Fibroblast of lung (primary cell): ENCODE measurements at regions not wholly inside any gene's neighbourhood (a gene's known extent, or its start where the extent isn't known, plus 50 kb on each side); places are given as distances from the start of the nearest gene placed in this dataset.

Experiments used
- DNase-seq, 2 donors: peaks; one replicate each; pipeline versions ENCODE4 v3.0.0 to v3.0.0-alpha.2; 2010; ENCODE audit warnings: low read depth in 2 of 2
- H2AFZ ChIP-seq: 2 replicates; pipeline ENCODE4 v1.5.1; 2012; ENCODE audit warnings: low read length, control low read depth, inconsistent platforms
- H3K27ac ChIP-seq: 2 replicates; pipeline ENCODE4 v1.5.1; 2011; ENCODE audit warnings: low read length, control low read depth; ENCODE audit not compliant: insufficient read depth
- H3K27me3 ChIP-seq: 2 replicates; pipeline ENCODE4 v1.5.1; 2011; ENCODE audit warnings: mild to moderate bottlenecking, low read length; ENCODE audit not compliant: control insufficient read depth, insufficient read depth
- H3K36me3 ChIP-seq: 2 replicates; pipeline ENCODE4 v1.5.1; 2011; ENCODE audit warnings: low read length; ENCODE audit not compliant: control insufficient read depth, insufficient read depth
- H3K4me1 ChIP-seq: 2 replicates; pipeline ENCODE4 v1.5.1; 2011; ENCODE audit warnings: low read length; ENCODE audit not compliant: control insufficient read depth, insufficient read depth; ENCODE audit errors: extremely low read depth
- H3K4me2 ChIP-seq: 2 replicates; pipeline ENCODE4 v1.5.1; 2011; ENCODE audit warnings: low read length, control low read depth; ENCODE audit not compliant: insufficient read depth; ENCODE audit errors: extremely low read depth
- H3K4me3 ChIP-seq, 4 experiments: fragments of 200-600 bp in 1 of 4; sonication (generic) in 1 of 4; replicated peaks in 1 of 4; 2 replicates each; pipeline ENCODE4 v1.5.1; 2011 to 2016; ENCODE audit warnings: low read length in 4 of 4, low read depth in 3 of 4, mild to moderate bottlenecking in 3 of 4, control low read depth in 2 of 4, inconsistent platforms in 1 of 4, mixed read lengths in 1 of 4; ENCODE audit not compliant: insufficient read depth in 1 of 4; ENCODE audit errors: control extremely low read depth in 1 of 4
- H3K79me2 ChIP-seq: 2 replicates; pipeline ENCODE4 v1.5.1; 2012; ENCODE audit warnings: mild to moderate bottlenecking, low read length, inconsistent platforms; ENCODE audit not compliant: control insufficient read depth, insufficient read depth
- H3K9ac ChIP-seq: 2 replicates; pipeline ENCODE4 v1.5.1; 2011; ENCODE audit warnings: mild to moderate bottlenecking, low read length, control low read depth; ENCODE audit not compliant: insufficient read depth
- H3K9me3 ChIP-seq: 2 replicates; pipeline ENCODE4 v1.5.1; 2012; ENCODE audit warnings: low read depth, low read length; ENCODE audit not compliant: control insufficient read depth, insufficient read depth
- H4K20me1 ChIP-seq: 2 replicates; pipeline ENCODE4 v1.5.1; 2011; ENCODE audit warnings: low read length; ENCODE audit not compliant: control insufficient read depth, insufficient read depth; ENCODE audit errors: extremely low read depth
- EZH2 ChIP-seq: IDR thresholded peaks from 2 replicates; pipeline ENCODE4 v1.5.1; 2012; ENCODE audit warnings: low read length, control low read depth, mild to moderate bottlenecking; ENCODE audit errors: missing control alignments
- TF ChIP-seq, protein P1 (sequence below), 2 donors: IDR thresholded peaks in 1 of 2; conservative IDR thresholded peaks in 1 of 2; 1 replicate in 1 of 2; 2 replicates in 1 of 2; pipeline ENCODE4 v1.5.1; 2011 to 2012; ENCODE audit warnings: low read length in 2 of 2, control low read depth in 1 of 2, inconsistent platforms in 1 of 2, low read depth in 1 of 2, mild to moderate bottlenecking in 1 of 2

DNA sequence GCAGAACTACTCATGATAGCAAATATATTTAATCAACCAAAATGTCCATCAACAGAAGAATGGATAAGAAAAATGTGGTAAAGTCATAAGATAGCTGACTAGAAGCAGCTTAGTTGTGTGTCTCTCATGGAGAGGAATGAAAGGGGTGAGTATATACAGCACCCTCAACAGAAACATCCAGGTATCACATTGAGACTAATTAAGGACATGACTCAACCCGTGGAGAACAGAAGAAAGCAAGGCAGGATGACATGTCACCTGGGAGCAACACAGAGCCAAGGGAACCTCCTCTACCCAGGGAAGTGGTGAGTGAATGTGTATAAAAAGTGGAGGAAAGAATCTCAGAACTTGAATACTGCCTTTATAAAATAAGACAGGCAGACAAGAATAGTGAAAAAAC lies 1695.0 kb upstream of the CELF4 start:
- H3K4me3 ChIP-seq: no peak overlapping the region
- no peak for TF ChIP-seq EZH2
- TF ChIP-seq, protein P1, sequence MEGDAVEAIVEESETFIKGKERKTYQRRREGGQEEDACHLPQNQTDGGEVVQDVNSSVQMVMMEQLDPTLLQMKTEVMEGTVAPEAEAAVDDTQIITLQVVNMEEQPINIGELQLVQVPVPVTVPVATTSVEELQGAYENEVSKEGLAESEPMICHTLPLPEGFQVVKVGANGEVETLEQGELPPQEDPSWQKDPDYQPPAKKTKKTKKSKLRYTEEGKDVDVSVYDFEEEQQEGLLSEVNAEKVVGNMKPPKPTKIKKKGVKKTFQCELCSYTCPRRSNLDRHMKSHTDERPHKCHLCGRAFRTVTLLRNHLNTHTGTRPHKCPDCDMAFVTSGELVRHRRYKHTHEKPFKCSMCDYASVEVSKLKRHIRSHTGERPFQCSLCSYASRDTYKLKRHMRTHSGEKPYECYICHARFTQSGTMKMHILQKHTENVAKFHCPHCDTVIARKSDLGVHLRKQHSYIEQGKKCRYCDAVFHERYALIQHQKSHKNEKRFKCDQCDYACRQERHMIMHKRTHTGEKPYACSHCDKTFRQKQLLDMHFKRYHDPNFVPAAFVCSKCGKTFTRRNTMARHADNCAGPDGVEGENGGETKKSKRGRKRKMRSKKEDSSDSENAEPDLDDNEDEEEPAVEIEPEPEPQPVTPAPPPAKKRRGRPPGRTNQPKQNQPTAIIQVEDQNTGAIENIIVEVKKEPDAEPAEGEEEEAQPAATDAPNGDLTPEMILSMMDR (conservative IDR thresholded peaks at IDR 0.05 in 1 of 2, IDR thresholded peaks at IDR 0.05 in 1 of 2; ENCODE audit: low read depth in 1 of 2, low read length in 2 of 2): no peak

DNA sequence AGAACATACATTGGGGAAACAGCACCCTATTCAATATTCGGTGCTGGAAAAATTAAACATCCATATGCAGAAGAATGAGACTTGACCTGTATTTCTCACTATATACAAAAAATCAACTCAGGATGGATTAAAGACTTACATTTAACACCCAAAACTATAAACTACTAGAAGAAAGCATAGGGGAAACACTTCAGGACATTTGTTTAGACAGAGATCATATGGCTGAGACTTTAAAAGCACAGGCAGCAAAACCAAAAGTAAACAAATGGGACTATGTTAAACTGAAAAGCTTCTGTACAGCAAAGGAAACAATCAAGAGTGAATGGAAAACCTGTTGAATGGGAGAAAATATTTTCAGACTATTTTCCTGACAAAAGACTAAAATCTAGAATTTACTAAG lies 1694.1 kb upstream of the CELF4 start:
- H3K4me3 ChIP-seq: no peak overlapping the region
- H2AFZ ChIP-seq: no peak overlapping the region
- no peaks in the 10 kb centered on the region for H3K4me1 ChIP-seq
- H3K27ac ChIP-seq: no peak overlapping the region
- no peaks in the 10 kb centered on the region for H3K36me3 ChIP-seq
- no peak overlapping the region for H3K4me2 ChIP-seq
- H3K9me3 ChIP-seq: no peaks in the 10 kb centered on the region
- DNase-seq: peak in 1 of 2 donors; percentile 29
- no peaks in the 10 kb centered on the region for H4K20me1 ChIP-seq
- H3K9ac ChIP-seq: no peak overlapping the region
- no peaks in the 10 kb centered on the region for H3K27me3 ChIP-seq
- no peaks in the 10 kb centered on the region for H3K79me2 ChIP-seq
- TF ChIP-seq EZH2: no peak
- TF ChIP-seq, protein P1 (conservative IDR thresholded peaks at IDR 0.05 in 1 of 2, IDR thresholded peaks at IDR 0.05 in 1 of 2; ENCODE audit: low read depth in 1 of 2, low read length in 2 of 2): no peak

More for the DNA sequence above, 1695.0 kb upstream of the CELF4 start:
- no peaks in the 10 kb centered on the region for H3K79me2 ChIP-seq
- no peak overlapping the region for H3K27ac ChIP-seq
- no peak overlapping the region for H3K4me2 ChIP-seq
- H3K9ac ChIP-seq: no peak overlapping the region
- no peak for DNase-seq
- H3K36me3 ChIP-seq: no peaks in the 10 kb centered on the region
- no peaks in the 10 kb centered on the region for H3K27me3 ChIP-seq
- H2AFZ ChIP-seq: no peak overlapping the region
- no peaks in the 10 kb centered on the region for H3K9me3 ChIP-seq
- no peaks in the 10 kb centered on the region for H3K4me1 ChIP-seq
- no peaks in the 10 kb centered on the region for H4K20me1 ChIP-seq

DNA sequence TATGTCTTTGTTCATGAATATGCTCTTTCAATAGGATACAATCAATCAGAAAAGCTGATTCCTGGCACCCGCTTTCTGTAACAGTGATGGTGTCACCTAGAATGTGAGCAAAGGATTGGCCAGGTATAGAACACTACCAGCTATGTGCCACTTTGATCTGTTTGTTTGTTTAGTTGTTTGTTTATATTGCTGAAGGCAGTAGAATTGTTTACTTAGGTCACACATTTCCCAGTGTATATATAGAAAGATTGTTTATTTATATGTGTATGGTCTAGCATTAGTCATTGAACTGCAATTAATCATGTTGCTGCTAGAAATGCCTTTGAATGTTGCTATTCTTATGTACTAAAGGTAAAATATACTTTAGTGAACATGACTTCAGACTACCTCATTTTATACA lies 1678.6 kb upstream of the CELF4 start:
- no peak overlapping the region for H3K4me3 ChIP-seq
- H2AFZ ChIP-seq: no peak overlapping the region
- H3K36me3 ChIP-seq: no peaks in the 10 kb centered on the region
- no peak overlapping the region for H3K27ac ChIP-seq
- TF ChIP-seq EZH2: no peak
- TF ChIP-seq, protein P1 (conservative IDR thresholded peaks at IDR 0.05 in 1 of 2, IDR thresholded peaks at IDR 0.05 in 1 of 2; ENCODE audit: low read depth in 1 of 2, low read length in 2 of 2): no peak
- H3K9me3 ChIP-seq: no peaks in the 10 kb centered on the region
- no peak for DNase-seq
- no peaks in the 10 kb centered on the region for H3K4me1 ChIP-seq
- no peaks in the 10 kb centered on the region for H4K20me1 ChIP-seq
- H3K79me2 ChIP-seq: no peaks in the 10 kb centered on the region
- no peak overlapping the region for H3K9ac ChIP-seq
- H3K27me3 ChIP-seq: no peaks in the 10 kb centered on the region
- no peak overlapping the region for H3K4me2 ChIP-seq
